HepG2 (cell line): ENCODE measurements at regions not wholly inside any gene's neighbourhood (a gene's known extent, or its start where the extent isn't known, plus 50 kb on each side); places are given as distances from the start of the nearest gene placed in this dataset.

ENCODE experiments used
- ATF6 ChIP-seq: sonication (generic); formaldehyde crosslinking; conservative IDR thresholded peaks from 2 replicates; pipeline ENCODE4 v1.4.0; 2020; ENCODE audit warnings: missing genetic modification reagents
- NFE2L2 ChIP-seq: fragments of 150-350 bp; IDR thresholded peaks from 2 replicates; pipeline ENCODE4 v1.6.1; 2014; ENCODE audit warnings: low read length
- TF ChIP-seq, protein P1 (sequence below): sonication (generic); formaldehyde crosslinking; IDR thresholded peaks from 2 replicates; pipeline ENCODE4 v1.4.0; 2020; ENCODE audit warnings: mild to moderate bottlenecking, missing genetic modification reagents

DNA sequence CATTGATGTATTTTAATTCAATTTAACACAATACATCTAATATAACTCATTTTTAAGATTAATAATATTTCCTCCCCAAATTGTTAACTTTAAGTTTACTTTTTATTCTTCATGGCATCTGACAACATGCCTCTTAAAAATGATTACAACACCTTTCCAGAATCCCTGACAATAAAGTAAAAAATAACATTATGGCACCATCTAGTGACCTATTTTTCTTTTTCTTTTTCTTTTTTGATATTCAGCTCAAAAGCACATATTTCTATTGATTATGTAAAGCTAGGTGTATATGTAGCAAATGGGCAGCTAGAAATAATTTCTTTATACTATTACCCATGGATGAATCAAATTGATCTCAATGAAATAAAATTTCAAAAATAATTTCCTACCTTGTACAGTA is 834.3 kb upstream of the CDH8 start:
- TF ChIP-seq, protein P1, sequence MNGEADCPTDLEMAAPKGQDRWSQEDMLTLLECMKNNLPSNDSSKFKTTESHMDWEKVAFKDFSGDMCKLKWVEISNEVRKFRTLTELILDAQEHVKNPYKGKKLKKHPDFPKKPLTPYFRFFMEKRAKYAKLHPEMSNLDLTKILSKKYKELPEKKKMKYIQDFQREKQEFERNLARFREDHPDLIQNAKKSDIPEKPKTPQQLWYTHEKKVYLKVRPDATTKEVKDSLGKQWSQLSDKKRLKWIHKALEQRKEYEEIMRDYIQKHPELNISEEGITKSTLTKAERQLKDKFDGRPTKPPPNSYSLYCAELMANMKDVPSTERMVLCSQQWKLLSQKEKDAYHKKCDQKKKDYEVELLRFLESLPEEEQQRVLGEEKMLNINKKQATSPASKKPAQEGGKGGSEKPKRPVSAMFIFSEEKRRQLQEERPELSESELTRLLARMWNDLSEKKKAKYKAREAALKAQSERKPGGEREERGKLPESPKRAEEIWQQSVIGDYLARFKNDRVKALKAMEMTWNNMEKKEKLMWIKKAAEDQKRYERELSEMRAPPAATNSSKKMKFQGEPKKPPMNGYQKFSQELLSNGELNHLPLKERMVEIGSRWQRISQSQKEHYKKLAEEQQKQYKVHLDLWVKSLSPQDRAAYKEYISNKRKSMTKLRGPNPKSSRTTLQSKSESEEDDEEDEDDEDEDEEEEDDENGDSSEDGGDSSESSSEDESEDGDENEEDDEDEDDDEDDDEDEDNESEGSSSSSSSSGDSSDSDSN = no peak
- TF ChIP-seq ATF6 (CRISPR knock-in tag) (no peak), NFE2L2 (no peak)
